ENCODE measurements at regions not wholly inside any gene's neighbourhood (a gene's known extent, or its start where the extent isn't known, plus 50 kb on each side); places are given as distances from the start of the nearest gene placed in this dataset.

DNA sequence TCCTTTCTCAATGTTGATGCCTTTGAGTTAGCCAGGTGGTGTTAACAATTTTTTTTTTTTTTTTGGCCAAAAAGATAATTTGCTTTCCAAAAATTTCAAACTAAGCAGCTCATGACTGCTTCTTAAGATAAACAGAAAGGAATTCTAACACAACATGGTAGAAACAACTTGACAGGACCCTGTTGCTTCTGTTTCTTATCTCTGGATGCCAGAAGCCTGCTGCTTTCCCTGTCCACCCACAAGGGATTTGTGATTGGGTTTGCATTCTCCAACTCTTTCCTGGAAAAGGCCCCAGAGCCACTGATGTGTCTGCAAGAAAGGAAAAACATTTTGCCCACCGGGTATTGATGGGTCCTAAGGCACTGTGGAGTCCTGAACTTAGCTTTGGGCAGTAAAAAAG, 217.2 kb upstream of the PKDCC start:
- TF ChIP-seq, protein P1, sequence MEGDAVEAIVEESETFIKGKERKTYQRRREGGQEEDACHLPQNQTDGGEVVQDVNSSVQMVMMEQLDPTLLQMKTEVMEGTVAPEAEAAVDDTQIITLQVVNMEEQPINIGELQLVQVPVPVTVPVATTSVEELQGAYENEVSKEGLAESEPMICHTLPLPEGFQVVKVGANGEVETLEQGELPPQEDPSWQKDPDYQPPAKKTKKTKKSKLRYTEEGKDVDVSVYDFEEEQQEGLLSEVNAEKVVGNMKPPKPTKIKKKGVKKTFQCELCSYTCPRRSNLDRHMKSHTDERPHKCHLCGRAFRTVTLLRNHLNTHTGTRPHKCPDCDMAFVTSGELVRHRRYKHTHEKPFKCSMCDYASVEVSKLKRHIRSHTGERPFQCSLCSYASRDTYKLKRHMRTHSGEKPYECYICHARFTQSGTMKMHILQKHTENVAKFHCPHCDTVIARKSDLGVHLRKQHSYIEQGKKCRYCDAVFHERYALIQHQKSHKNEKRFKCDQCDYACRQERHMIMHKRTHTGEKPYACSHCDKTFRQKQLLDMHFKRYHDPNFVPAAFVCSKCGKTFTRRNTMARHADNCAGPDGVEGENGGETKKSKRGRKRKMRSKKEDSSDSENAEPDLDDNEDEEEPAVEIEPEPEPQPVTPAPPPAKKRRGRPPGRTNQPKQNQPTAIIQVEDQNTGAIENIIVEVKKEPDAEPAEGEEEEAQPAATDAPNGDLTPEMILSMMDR (IDR thresholded peaks at IDR 0.05), result no peak
- TF ChIP-seq POLR2A (IDR thresholded peaks at IDR 0.05), result no peak
